Endothelial cell of umbilical vein (primary cell): ENCODE measurements at regions not wholly inside any gene's neighbourhood (a gene's known extent, or its start where the extent isn't known, plus 50 kb on each side); places are given as distances from the start of the nearest gene placed in this dataset.

Experiments used
- BruUV-seq: library from RNA; stranded (reverse); fragments of 400-500 nt; replicated peaks from 2 replicates; lab custom pipeline; 2021; lab: Mats Ljungman, UMichigan
- CTCF ChIA-PET: fragments of 300-600, 350-600 bp; sonication (Branson Sonifier 250); formaldehyde crosslinking; loops from one replicate; lab custom pipeline; 2021; ENCODE audit warnings: antibody characterized with exemption, inconsistent platforms; lab: Charles Lee
- POLR2A ChIA-PET: fragments of 300-600, 350-600 bp; sonication (Branson Sonifier 250); formaldehyde crosslinking; loops from one replicate; lab custom pipeline; 2021; ENCODE audit warnings: antibody characterized with exemption, inconsistent platforms; lab: Charles Lee
- DNase-seq: peaks from one replicate; pipeline ENCODE4 v3.0.0-alpha.2; 2011; ENCODE audit warnings: low read depth, low spot score
- FAIRE-seq: peaks from 2 replicates; lab custom pipeline; 2011; peaks lifted over from hg19 to GRCh38; lab: Jason Lieb, UNC
- H2AFZ ChIP-seq: 2 replicates; pipeline ENCODE4 v1.6.0; 2012; ENCODE audit warnings: low read depth, low read length, control low read depth, inconsistent platforms
- H3K27ac ChIP-seq: 2 replicates; pipeline ENCODE4 v1.5.1; 2011; ENCODE audit warnings: low read depth, mild to moderate bottlenecking, control low read depth, low read length, moderate library complexity; ENCODE audit not compliant: insufficient read depth
- H3K27me3 ChIP-seq, 2 experiments: 2 replicates each; pipeline versions ENCODE4 v1.6.0 to v1.6.1; 2011; ENCODE audit warnings: low read length in 2 of 2, mixed read lengths in 1 of 2; ENCODE audit not compliant: control insufficient read depth in 2 of 2, insufficient read depth in 2 of 2
- H3K36me3 ChIP-seq, 2 experiments: 2 replicates in 1 of 2; 3 replicates in 1 of 2; pipeline ENCODE4 v1.5.1; 2011; ENCODE audit warnings: low read length in 2 of 2, mild to moderate bottlenecking in 1 of 2, moderate library complexity in 1 of 2; ENCODE audit not compliant: control insufficient read depth in 2 of 2, insufficient read depth in 2 of 2; ENCODE audit errors: extremely low read depth in 1 of 2
- H3K4me1 ChIP-seq: 3 replicates; pipeline ENCODE4 v1.5.1; 2011; ENCODE audit warnings: mild to moderate bottlenecking, low read length; ENCODE audit not compliant: control insufficient read depth, insufficient read depth; ENCODE audit errors: extremely low read depth
- H3K4me2 ChIP-seq: 2 replicates; pipeline ENCODE4 v1.6.1; 2011; ENCODE audit warnings: low read length, control low read depth, mixed read lengths; ENCODE audit not compliant: insufficient read depth
- H3K4me3 ChIP-seq, 3 experiments: fragments of 200-600 bp in 1 of 3; sonication (generic), shearing (Covaris generic) in 1 of 3; replicated peaks in 1 of 3; 2 replicates each; pipeline ENCODE4 v1.5.1; 2011 to 2016; ENCODE audit warnings: control low read depth in 3 of 3, low read length in 3 of 3, mild to moderate bottlenecking in 2 of 3, inconsistent platforms in 1 of 3, low read depth in 1 of 3, moderate library complexity in 1 of 3; ENCODE audit not compliant: insufficient read depth in 1 of 3
- H3K79me2 ChIP-seq: 2 replicates; pipeline ENCODE4 v1.6.0; 2012; ENCODE audit warnings: low read length, inconsistent platforms; ENCODE audit not compliant: control insufficient read depth, insufficient read depth
- H3K9ac ChIP-seq: replicated peaks from 2 replicates; pipeline ENCODE3; 2011; ENCODE audit warnings: low read length, control low read depth; ENCODE audit not compliant: insufficient read depth; ENCODE audit errors: extremely low read depth
- H3K9me1 ChIP-seq: replicated peaks from 3 replicates; pipeline ENCODE4 v1.6.0; 2011; ENCODE audit warnings: mild to moderate bottlenecking, low read length; ENCODE audit not compliant: control insufficient read depth, insufficient read depth; ENCODE audit errors: extremely low read depth
- H3K9me3 ChIP-seq: replicated peaks from 2 replicates; pipeline ENCODE4 v1.5.1; 2012; ENCODE audit warnings: low read length, inconsistent platforms; ENCODE audit not compliant: control insufficient read depth, insufficient read depth
- H4K20me1 ChIP-seq: replicated peaks from 2 replicates; pipeline ENCODE3; 2011; ENCODE audit warnings: mild to moderate bottlenecking, low read length; ENCODE audit not compliant: control insufficient read depth, insufficient read depth; ENCODE audit errors: extremely low read depth
- CTCF ChIP-seq, 2 donors: IDR thresholded peaks; 1 replicate in 1 of 2; 2 replicates in 1 of 2; pipeline ENCODE4 v1.5.1; 2011; ENCODE audit warnings: low read length in 2 of 2, mild to moderate bottlenecking in 2 of 2, moderate library complexity in 2 of 2, control low read depth in 1 of 2, inconsistent platforms in 1 of 2, low read depth in 1 of 2; ENCODE audit not compliant: insufficient read depth in 1 of 2; ENCODE audit errors: extremely low read depth in 1 of 2
- EZH2 ChIP-seq: IDR thresholded peaks from 2 replicates; pipeline ENCODE4 v1.6.1; 2012; ENCODE audit warnings: borderline replicate concordance, low read depth, mild to moderate bottlenecking, moderate library complexity, low read length, inconsistent platforms; ENCODE audit not compliant: severe bottlenecking
- FOS ChIP-seq: IDR thresholded peaks from 2 replicates; pipeline ENCODE4 v1.6.1; 2011; ENCODE audit warnings: mild to moderate bottlenecking, low read length, moderate library complexity, borderline replicate concordance; ENCODE audit not compliant: insufficient read depth
- GATA2 ChIP-seq: IDR thresholded peaks from 2 replicates; pipeline ENCODE4 v1.7.0; 2011; ENCODE audit warnings: low read depth, mild to moderate bottlenecking, moderate library complexity, mixed read lengths, low read length; ENCODE audit not compliant: insufficient read length, insufficient read depth
- JUN ChIP-seq: IDR thresholded peaks from 2 replicates; pipeline ENCODE4 v1.6.1; 2011; ENCODE audit warnings: borderline replicate concordance, low read depth; ENCODE audit not compliant: insufficient read length, insufficient read depth
- MAX ChIP-seq: IDR thresholded peaks from 2 replicates; pipeline ENCODE4 v1.6.1; 2011; ENCODE audit not compliant: insufficient read depth, insufficient read length
- MYC ChIP-seq: IDR thresholded peaks from one replicate; pipeline ENCODE4 v1.6.1; 2011; ENCODE audit warnings: mild to moderate bottlenecking, low read depth, low read length
- POLR2A ChIP-seq: IDR thresholded peaks from 2 replicates; pipeline ENCODE4 v1.6.1; 2012; ENCODE audit warnings: low read depth, mild to moderate bottlenecking, control low read depth, low read length
- POLR2AphosphoS5 ChIP-seq: IDR thresholded peaks from 2 replicates; pipeline ENCODE4 v1.6.1; 2012; ENCODE audit warnings: low read depth, mild to moderate bottlenecking, control low read depth, low read length, moderate library complexity; ENCODE audit not compliant: insufficient read depth
- dilution Hi-C: fragments of 300-500 bp; cut with MboI; formaldehyde crosslinking; loops from one replicate; pipeline ENCODE4 v1.15.0; 2019; ENCODE audit warnings: low sequenced_read_pairs; ENCODE audit not compliant: extremely low pct_ligation_motif_present
- intact Hi-C: fragments of 100-400 bp; cut with micrococcal nuclease; formaldehyde crosslinking; loops from one replicate; pipeline ENCODE4 v1.10.0; 2022

GRCh38 chr3:118838871-118839270 lies 195.8 kb downstream of the IGSF11 start:
- Histone ChIP-seq H3K9me1 (no peaks in the 10 kb centered on the region), H2AFZ (no peak overlapping the region), H3K9me3 (no peaks in the 10 kb centered on the region), H3K27ac (no peak overlapping the region), H3K4me2 (no peak overlapping the region), H3K79me2 (no peaks in the 10 kb centered on the region), H4K20me1 (no peaks in the 10 kb centered on the region), H3K27me3 (no peaks in the 10 kb centered on the region), H3K9ac (no peak overlapping the region), H3K4me1 (no peaks in the 10 kb centered on the region), H3K4me3 (no peak overlapping the region), H3K36me3 (no peaks in the 10 kb centered on the region)
- no TSS peak for BruUV-seq
- DNase-seq, result no peak
- dilution Hi-C loops, result no loop called here
- ChIA-PET CTCF (no interaction called here), POLR2A (no interaction called here)
- TF ChIP-seq POLR2AphosphoS5 (no peak), EZH2 (no peak), FOS (no peak), POLR2A (no peak), MAX (no peak), MYC (no peak), JUN (no peak)
- intact Hi-C loops, result no loop called here
- FAIRE-seq, result no peak

- H4K20me1 ChIP-seq, result no peaks in the 10 kb centered on the region
- FAIRE-seq (no peak), DNase-seq (no peak)
- no peak overlapping the region for H3K9ac ChIP-seq
- H2AFZ ChIP-seq, result no peak overlapping the region
- no TSS peak for BruUV-seq
- H3K9me1 ChIP-seq, result no peaks in the 10 kb centered on the region
- H3K27me3 ChIP-seq, result no peaks in the 10 kb centered on the region
- no peak overlapping the region for H3K4me3 ChIP-seq
- no peak for TF ChIP-seq MAX
- no peak for TF ChIP-seq GATA2
- no peak for TF ChIP-seq POLR2A
- no peak for TF ChIP-seq MYC
- no peak for TF ChIP-seq CTCF (IDR thresholded peaks at IDR 0.05; ENCODE audit: extremely low read depth in 1 of 2, insufficient read depth in 1 of 2, low read depth in 1 of 2, low read length in 2 of 2)
- no peak for TF ChIP-seq FOS
- no peak for TF ChIP-seq JUN
- TF ChIP-seq POLR2AphosphoS5, result no peak
- no peak for TF ChIP-seq EZH2
- H3K79me2 ChIP-seq, result no peaks in the 10 kb centered on the region
- H3K27ac ChIP-seq, result no peak overlapping the region
- H3K4me1 ChIP-seq, result no peaks in the 10 kb centered on the region
- intact Hi-C loops, result no loop called here
- H3K9me3 ChIP-seq, result no peaks in the 10 kb centered on the region
- dilution Hi-C loops, result no loop called here
- H3K4me2 ChIP-seq, result no peak overlapping the region
- no peaks in the 10 kb centered on the region for H3K36me3 ChIP-seq
- CTCF ChIA-PET, result no interaction called here
- POLR2A ChIA-PET, result no interaction called here
These were observed 192.3 kb downstream of the IGSF11 start for GRCh38 chr3:118842147-118842863.
